CD14-positive monocyte (primary cell): ENCODE measurements at regions not wholly inside any gene's neighbourhood (a gene's known extent, or its start where the extent isn't known, plus 50 kb on each side); places are given as distances from the start of the nearest gene placed in this dataset.

Source experiments
- DNase-seq, 3 donors: peaks; one replicate each; pipeline ENCODE4 v3.0.0-alpha.2; 2011 to 2022
- H2AFZ ChIP-seq: 2 replicates; pipeline ENCODE4 v1.6.0; 2012; ENCODE audit warnings: mild to moderate bottlenecking, low read depth, low read length, inconsistent platforms; ENCODE audit not compliant: insufficient read depth, poor library complexity, severe bottlenecking
- H3K27ac ChIP-seq, 2 donors: 1 replicate in 1 of 2; 2 replicates in 1 of 2; pipeline ENCODE4 v1.5.1; 2012 to 2013; ENCODE audit warnings: low read length in 2 of 2, control low read depth in 1 of 2, inconsistent platforms in 1 of 2, low read depth in 1 of 2, mild to moderate bottlenecking in 1 of 2
- H3K27me3 ChIP-seq, 2 donors: one replicate each; pipeline versions ENCODE4 v1.6.0 to v1.6.1; 2011 to 2013; ENCODE audit warnings: low read length in 2 of 2; ENCODE audit not compliant: control insufficient read depth in 2 of 2, insufficient read depth in 2 of 2
- H3K36me3 ChIP-seq, 2 donors: replicated peaks in 1 of 2; 1 replicate in 1 of 2; 2 replicates in 1 of 2; pipeline versions ENCODE4 v1.5.1 to v1.6.1; 2012 to 2013; ENCODE audit warnings: low read length in 2 of 2, control low read depth in 1 of 2, inconsistent platforms in 1 of 2, mild to moderate bottlenecking in 1 of 2; ENCODE audit not compliant: insufficient read depth in 2 of 2, control insufficient read depth in 1 of 2
- H3K4me1 ChIP-seq, 2 donors: 1 replicate in 1 of 2; 2 replicates in 1 of 2; pipeline versions ENCODE4 v1.5.1 to v1.6.1; 2012 to 2013; ENCODE audit warnings: low read length in 2 of 2, control low read depth in 1 of 2, inconsistent platforms in 1 of 2, mild to moderate bottlenecking in 1 of 2, moderate library complexity in 1 of 2; ENCODE audit not compliant: insufficient read depth in 2 of 2, control insufficient read depth in 1 of 2
- H3K4me2 ChIP-seq: replicated peaks from 2 replicates; pipeline ENCODE3; 2012; ENCODE audit warnings: low read length, moderate library complexity, mild to moderate bottlenecking; ENCODE audit not compliant: poor library complexity, severe bottlenecking; ENCODE audit errors: extremely low read depth
- H3K4me3 ChIP-seq, 3 experiments: fragments of 200-600 bp in 1 of 3; sonication (generic) in 1 of 3; replicated peaks in 1 of 3; 1 replicate in 2 of 3; 2 replicates in 1 of 3; pipeline ENCODE4 v1.5.1; 2011 to 2013; ENCODE audit warnings: low read length in 3 of 3, mild to moderate bottlenecking in 3 of 3, control low read depth in 2 of 3, low read depth in 2 of 3, inconsistent platforms in 1 of 3, moderate library complexity in 1 of 3
- H3K79me2 ChIP-seq: 2 replicates; pipeline ENCODE4 v1.6.0; 2012; ENCODE audit warnings: mild to moderate bottlenecking, control low read depth, inconsistent platforms, low read length, moderate library complexity; ENCODE audit not compliant: insufficient read depth
- H3K9ac ChIP-seq: 2 replicates; pipeline ENCODE4 v1.6.0; 2017; ENCODE audit warnings: low read length, mild to moderate bottlenecking; ENCODE audit not compliant: insufficient read depth, poor library complexity, severe bottlenecking
- H3K9me3 ChIP-seq, 2 donors: replicated peaks in 1 of 2; 1 replicate in 1 of 2; 2 replicates in 1 of 2; pipeline versions ENCODE4 v1.5.1 to v1.6.1; 2012 to 2013; ENCODE audit warnings: low read length in 2 of 2, control low read depth in 1 of 2; ENCODE audit not compliant: control insufficient read depth in 1 of 2, insufficient read depth in 1 of 2
- H4K20me1 ChIP-seq: 2 replicates; pipeline ENCODE4 v1.6.0; 2012; ENCODE audit warnings: mild to moderate bottlenecking, low read length, control low read depth, moderate library complexity; ENCODE audit not compliant: insufficient read depth
- H3K27ac Mint-ChIP-seq, 7 donors: one replicate each; pipeline ENCODE4 v1.8.0; 2020; ENCODE audit warnings: mild to moderate bottlenecking in 7 of 7, mixed read lengths in 7 of 7, moderate library complexity in 6 of 7, inconsistent platforms in 2 of 7
- H3K27me3 Mint-ChIP-seq, 3 donors: one replicate each; pipeline ENCODE4 v1.8.0; 2021 to 2022; ENCODE audit warnings: low read depth in 3 of 3, mild to moderate bottlenecking in 3 of 3, mixed read lengths in 3 of 3, moderate library complexity in 3 of 3, inconsistent platforms in 1 of 3
- H3K36me3 Mint-ChIP-seq, 2 donors: one replicate each; pipeline ENCODE4 v1.8.0; 2020; ENCODE audit warnings: mixed read lengths in 2 of 2, inconsistent platforms in 1 of 2, mild to moderate bottlenecking in 1 of 2
- H3K4me1 Mint-ChIP-seq: one replicate; pipeline ENCODE4 v1.8.0; 2020; ENCODE audit warnings: mild to moderate bottlenecking, mixed read lengths
- H3K4me3 Mint-ChIP-seq, 2 donors: one replicate each; pipeline ENCODE4 v1.8.0; 2020; ENCODE audit warnings: mild to moderate bottlenecking in 2 of 2, mixed read lengths in 2 of 2, moderate library complexity in 1 of 2
- H3K9me3 Mint-ChIP-seq, 7 donors: one replicate each; pipeline ENCODE4 v1.8.0; 2020 to 2022; ENCODE audit warnings: mixed read lengths in 7 of 7, mild to moderate bottlenecking in 6 of 7, moderate library complexity in 6 of 7, inconsistent platforms in 2 of 7
- CTCF ChIP-seq: fragments of 200-600 bp; IDR thresholded peaks from one replicate; pipeline ENCODE4 v1.8.0; 2022; ENCODE audit warnings: antibody characterized with exemption, mild to moderate bottlenecking
- WGBS: methylation state at CpG from one replicate; pipeline ENCODE4 v1.1.5; 2013; ENCODE audit warnings: missing lambda C conversion rate; ENCODE audit not compliant: insufficient coverage; 5-methylcytosine and 5-hydroxymethylcytosine counted together
- intact Hi-C, 2 donors: fragments of 100-400 bp; cut with micrococcal nuclease; formaldehyde crosslinking; loops; one replicate each; pipeline versions ENCODE4 v1.15.0 to v1.15.1; 2023

GRCh38 chr6:103587722-103588121, 1272.0 kb downstream of the HACE1 start:
- no peak for DNase-seq
- intact Hi-C loops, result no loop called here
- H3K27me3 ChIP-seq, result no peaks in the 10 kb centered on the region
- Mint-ChIP-seq H3K4me1 (no peaks in the 10 kb centered on the region), H3K27ac (no peak overlapping the region), H3K27me3 (no peaks in the 10 kb centered on the region), H3K36me3 (no peaks in the 10 kb centered on the region), H3K9me3 (peaks cover 0 to 7% (median 0%) of the 10 kb centered on the region in 7 donors), H3K4me3 (no peak overlapping the region)
- H3K4me3 ChIP-seq, result no peak overlapping the region
- TF ChIP-seq CTCF, result no peak
- no peaks in the 10 kb centered on the region for H3K9me3 ChIP-seq
- no peaks in the 10 kb centered on the region for H3K36me3 ChIP-seq
- H3K27ac ChIP-seq, result no peak overlapping the region
- no peak overlapping the region for H3K9ac ChIP-seq
- H2AFZ ChIP-seq, result no peak overlapping the region
- H3K79me2 ChIP-seq, result no peaks in the 10 kb centered on the region
- no peaks in the 10 kb centered on the region for H3K4me1 ChIP-seq
- WGBS, result no CpG with 5 or more reads among the region's 3 CpGs
- H3K4me2 ChIP-seq, result no peak overlapping the region
- H4K20me1 ChIP-seq, result no peaks in the 10 kb centered on the region

GRCh38 chr6:103578115-103578514, 1281.6 kb downstream of the HACE1 start:
- Histone ChIP-seq H3K27me3 (no peaks in the 10 kb centered on the region), H4K20me1 (no peaks in the 10 kb centered on the region), H2AFZ (no peak overlapping the region), H3K36me3 (no peaks in the 10 kb centered on the region), H3K27ac (no peak overlapping the region), H3K4me3 (no peak overlapping the region), H3K4me1 (no peaks in the 10 kb centered on the region), H3K79me2 (no peaks in the 10 kb centered on the region), H3K9me3 (no peaks in the 10 kb centered on the region), H3K9ac (no peak overlapping the region), H3K4me2 (no peak overlapping the region)
- no peaks in the 10 kb centered on the region for H3K4me1 Mint-ChIP-seq
- H3K36me3 Mint-ChIP-seq, result no peaks in the 10 kb centered on the region
- TF ChIP-seq CTCF, result no peak
- H3K27ac Mint-ChIP-seq, result no peak overlapping the region
- no peak overlapping the region for H3K4me3 Mint-ChIP-seq
- peaks cover 0 to 6% (median 4%) of the 10 kb centered on the region in 7 donors for H3K9me3 Mint-ChIP-seq
- no CpG with 5 or more reads among the region's 3 CpGs for WGBS
- intact Hi-C loops, result no loop called here
- peaks cover 0 to 3% (median 0%) of the 10 kb centered on the region in 3 donors for H3K27me3 Mint-ChIP-seq
- no peak for DNase-seq
